T-cell (primary cell): ENCODE measurements at regions not wholly inside any gene's neighbourhood (a gene's known extent, or its start where the extent isn't known, plus 50 kb on each side); places are given as distances from the start of the nearest gene placed in this dataset.

Source experiments
- ATAC-seq, 4 experiments: fragments of 200-7000 bp in 3 of 4; fragments of 150-1000 bp in 1 of 4; cut with Tn5 transposase; replicated peaks in 1 of 4; 1 replicate in 3 of 4; 2 replicates in 1 of 4; pipeline ENCODE4 v1.10.0; 2021; ENCODE audit warnings: moderate library complexity in 3 of 4, mild to moderate bottlenecking in 2 of 4, moderate number of reproducible peaks in 1 of 4
- CTCF ChIA-PET, 2 donors: fragments of 300-600 bp; sonication (Branson Sonifier 250); formaldehyde crosslinking; loops; one replicate each; lab custom pipeline; 2022; ENCODE audit warnings: antibody characterized with exemption in 2 of 2; lab: Charles Lee
- POLR2A ChIA-PET, 2 donors: fragments of 300-600 bp; sonication (Branson Sonifier 250); formaldehyde crosslinking; loops; one replicate each; lab custom pipeline; 2022; ENCODE audit warnings: antibody characterized with exemption in 2 of 2; lab: Charles Lee
- DNase-seq, 35 experiments: peaks; one replicate each; pipeline versions ENCODE4 v3.0.0 to v3.0.0-alpha.2; 2013 to 2023
- H3K27ac ChIP-seq: one replicate; pipeline ENCODE4 v1.5.1; 2013; ENCODE audit warnings: low read length
- H3K27me3 ChIP-seq, 2 experiments: replicated peaks in 1 of 2; 1 replicate in 1 of 2; 2 replicates in 1 of 2; pipeline versions ENCODE4 v1.6.1 to v1.7.0; 2013; ENCODE audit warnings: low read length in 1 of 2, mixed read lengths in 1 of 2; ENCODE audit not compliant: control insufficient read depth in 2 of 2, insufficient read depth in 2 of 2; ENCODE audit errors: extremely low read depth in 1 of 2
- H3K36me3 ChIP-seq, 2 donors: 1 replicate in 1 of 2; 2 replicates in 1 of 2; pipeline versions ENCODE4 v1.6.1 to v1.7.0; 2013; ENCODE audit warnings: low read length in 1 of 2; ENCODE audit not compliant: control insufficient read depth in 2 of 2, insufficient read depth in 1 of 2; ENCODE audit errors: extremely low read depth in 1 of 2
- H3K4me1 ChIP-seq, 2 experiments: 1 replicate in 1 of 2; 2 replicates in 1 of 2; pipeline versions ENCODE4 v1.6.1 to v1.7.0; 2013; ENCODE audit warnings: low read length in 2 of 2, mixed read lengths in 1 of 2; ENCODE audit not compliant: insufficient read depth in 2 of 2, control insufficient read depth in 1 of 2; ENCODE audit errors: extremely low read depth in 1 of 2
- H3K4me3 ChIP-seq, 2 donors: 1 replicate in 1 of 2; 2 replicates in 1 of 2; pipeline versions ENCODE4 v1.5.1 to v1.7.0; 2013; ENCODE audit warnings: mild to moderate bottlenecking in 2 of 2, low read length in 1 of 2, moderate library complexity in 1 of 2; ENCODE audit not compliant: control insufficient read depth in 1 of 2; ENCODE audit errors: extremely low read depth in 1 of 2
- H3K9me3 ChIP-seq: 2 replicates; pipeline ENCODE4 v1.7.0; 2013
- H3K27ac Mint-ChIP-seq, 2 donors: one replicate each; pipeline ENCODE4 v1.8.0; 2020 to 2021; ENCODE audit warnings: mild to moderate bottlenecking in 2 of 2, mixed read lengths in 2 of 2
- H3K27me3 Mint-ChIP-seq, 2 donors: one replicate each; pipeline ENCODE4 v1.8.0; 2021 to 2022; ENCODE audit warnings: mixed read lengths in 2 of 2
- H3K36me3 Mint-ChIP-seq: one replicate; pipeline ENCODE4 v1.8.0; 2021; ENCODE audit warnings: mixed read lengths
- H3K4me1 Mint-ChIP-seq, 3 donors: one replicate each; pipeline ENCODE4 v1.8.0; 2020 to 2022; ENCODE audit warnings: mixed read lengths in 3 of 3, mild to moderate bottlenecking in 1 of 3
- H3K4me3 Mint-ChIP-seq, 3 donors: one replicate each; pipeline ENCODE4 v1.8.0; 2020 to 2022; ENCODE audit warnings: mild to moderate bottlenecking in 3 of 3, mixed read lengths in 3 of 3, moderate library complexity in 3 of 3
- H3K9me3 Mint-ChIP-seq, 3 donors: one replicate each; pipeline ENCODE4 v1.8.0; 2020 to 2022; ENCODE audit warnings: mixed read lengths in 3 of 3
- WGBS: methylation state at CpG from one replicate; pipeline ENCODE4 v1.1.5; 2013; ENCODE audit warnings: missing lambda C conversion rate; ENCODE audit not compliant: insufficient coverage; 5-methylcytosine and 5-hydroxymethylcytosine counted together

- Mint-ChIP-seq H3K27ac (no peak overlapping the region), H3K27me3 (peaks cover 4 to 6% of the 10 kb centered on the region in 2 donors), H3K36me3 (no peaks in the 10 kb centered on the region), H3K4me3 (no peak overlapping the region), H3K9me3 (no peaks in the 10 kb centered on the region), H3K4me1 (no peaks in the 10 kb centered on the region)
- Histone ChIP-seq H3K36me3 (no peaks in the 10 kb centered on the region), H3K9me3 (no peaks in the 10 kb centered on the region), H3K27me3 (peaks cover 0 to 2% of the 10 kb centered on the region in 2 experiments), H3K4me3 (no peak overlapping the region), H3K27ac (no peak overlapping the region), H3K4me1 (no peaks in the 10 kb centered on the region)
- DNase-seq, result no peak
- WGBS, result no CpG with 5 or more reads among the region's 2 CpGs
- no peak for ATAC-seq
- ChIA-PET POLR2A (no interaction called here), CTCF (no interaction called here)
Observed at GRCh38 chr10:58894929-58895328, 281.5 kb upstream of the PHYHIPL start.

GRCh38 chr10:58896229-58896628, 280.2 kb upstream of the PHYHIPL start:
- WGBS, result 83% methylated on average over 1 of the region's 1 CpG
- Mint-ChIP-seq H3K27me3 (peaks cover 0 to 3% of the 10 kb centered on the region in 2 donors), H3K27ac (no peak overlapping the region), H3K9me3 (no peaks in the 10 kb centered on the region), H3K36me3 (no peaks in the 10 kb centered on the region), H3K4me3 (no peak overlapping the region), H3K4me1 (no peaks in the 10 kb centered on the region)
- DNase-seq (no peak), ATAC-seq (no peak)
- Histone ChIP-seq H3K9me3 (no peaks in the 10 kb centered on the region), H3K27me3 (peaks cover 0 to 2% of the 10 kb centered on the region in 2 experiments), H3K27ac (no peak overlapping the region), H3K4me1 (no peaks in the 10 kb centered on the region), H3K36me3 (no peaks in the 10 kb centered on the region), H3K4me3 (no peak overlapping the region)
- CTCF ChIA-PET, result no interaction called here
- POLR2A ChIA-PET, result no interaction called here

- Histone ChIP-seq H3K4me3 (no peak overlapping the region), H3K27ac (no peak overlapping the region), H3K36me3 (no peaks in the 10 kb centered on the region), H3K4me1 (no peaks in the 10 kb centered on the region), H3K27me3 (no peaks in the 10 kb centered on the region), H3K9me3 (no peaks in the 10 kb centered on the region)
- POLR2A ChIA-PET, result no interaction called here
- peaks cover 0 to 3% of the 10 kb centered on the region in 2 donors for H3K27me3 Mint-ChIP-seq
- ATAC-seq (no peak), DNase-seq (no peak)
- no peak overlapping the region for H3K27ac Mint-ChIP-seq
- H3K4me3 Mint-ChIP-seq, result no peak overlapping the region
- no peaks in the 10 kb centered on the region for H3K4me1 Mint-ChIP-seq
- CTCF ChIA-PET, result no interaction called here
- H3K36me3 Mint-ChIP-seq, result no peaks in the 10 kb centered on the region
- peaks cover 0 to 2% (median 0%) of the 10 kb centered on the region in 3 donors for H3K9me3 Mint-ChIP-seq
Observed at GRCh38 chr10:58897236-58897635, 279.2 kb upstream of the PHYHIPL start.

- Mint-ChIP-seq H3K27ac (no peak overlapping the region), H3K9me3 (peaks cover 0 to 2% (median 0%) of the 10 kb centered on the region in 3 donors), H3K4me3 (no peak overlapping the region), H3K36me3 (no peaks in the 10 kb centered on the region), H3K27me3 (peaks cover 0 to 3% of the 10 kb centered on the region in 2 donors), H3K4me1 (no peaks in the 10 kb centered on the region)
- ChIA-PET CTCF (no interaction called here), POLR2A (no interaction called here)
- no peaks in the 10 kb centered on the region for H3K9me3 ChIP-seq
- H3K27me3 ChIP-seq, result no peaks in the 10 kb centered on the region
- DNase-seq (no peak), ATAC-seq (no peak)
- no peak overlapping the region for H3K27ac ChIP-seq
- H3K4me1 ChIP-seq, result no peaks in the 10 kb centered on the region
- H3K36me3 ChIP-seq, result no peaks in the 10 kb centered on the region
- H3K4me3 ChIP-seq, result no peak overlapping the region
Observed at GRCh38 chr10:58897708-58898107, 278.7 kb upstream of the PHYHIPL start.

GRCh38 chr10:58898854-58899573, 277.4 kb upstream of the PHYHIPL start:
- Histone ChIP-seq H3K27me3 (no peaks in the 10 kb centered on the region), H3K36me3 (no peaks in the 10 kb centered on the region), H3K4me1 (no peaks in the 10 kb centered on the region), H3K9me3 (no peaks in the 10 kb centered on the region), H3K4me3 (no peak overlapping the region), H3K27ac (no peak overlapping the region)
- peaks cover 0 to 3% (median 2%) of the 10 kb centered on the region in 3 donors for H3K9me3 Mint-ChIP-seq
- WGBS, result 75% methylated on average over 1 of the region's 5 CpGs
- POLR2A ChIA-PET, result no interaction called here
- peaks cover 0 to 3% of the 10 kb centered on the region in 2 donors for H3K27me3 Mint-ChIP-seq
- no peaks in the 10 kb centered on the region for H3K4me1 Mint-ChIP-seq
- no peaks in the 10 kb centered on the region for H3K36me3 Mint-ChIP-seq
- no peak overlapping the region for H3K27ac Mint-ChIP-seq
- CTCF ChIA-PET, result no interaction called here
- no peak for DNase-seq
- H3K4me3 Mint-ChIP-seq, result no peak overlapping the region
- ATAC-seq, result no peak

GRCh38 chr10:58901092-58901646, 275.3 kb upstream of the PHYHIPL start:
- Mint-ChIP-seq H3K27ac (no peak overlapping the region), H3K4me3 (no peak overlapping the region), H3K9me3 (peaks cover 0 to 3% (median 2%) of the 10 kb centered on the region in 3 donors), H3K4me1 (no peaks in the 10 kb centered on the region), H3K27me3 (peaks cover 2 to 3% of the 10 kb centered on the region in 2 donors), H3K36me3 (no peaks in the 10 kb centered on the region)
- Histone ChIP-seq H3K4me3 (no peak overlapping the region), H3K36me3 (no peaks in the 10 kb centered on the region), H3K27me3 (peaks cover 0 to 3% of the 10 kb centered on the region in 2 experiments), H3K27ac (no peak overlapping the region), H3K9me3 (no peaks in the 10 kb centered on the region), H3K4me1 (no peaks in the 10 kb centered on the region)
- DNase-seq (no peak), ATAC-seq (no peak)
- ChIA-PET POLR2A (no interaction called here), CTCF (no interaction called here)
- 65% methylated on average over 2 of the region's 2 CpGs for WGBS
